ENCODE measurements at regions not wholly inside any gene's neighbourhood (a gene's known extent, or its start where the extent isn't known, plus 50 kb on each side); places are given as distances from the start of the nearest gene placed in this dataset.

DNA sequence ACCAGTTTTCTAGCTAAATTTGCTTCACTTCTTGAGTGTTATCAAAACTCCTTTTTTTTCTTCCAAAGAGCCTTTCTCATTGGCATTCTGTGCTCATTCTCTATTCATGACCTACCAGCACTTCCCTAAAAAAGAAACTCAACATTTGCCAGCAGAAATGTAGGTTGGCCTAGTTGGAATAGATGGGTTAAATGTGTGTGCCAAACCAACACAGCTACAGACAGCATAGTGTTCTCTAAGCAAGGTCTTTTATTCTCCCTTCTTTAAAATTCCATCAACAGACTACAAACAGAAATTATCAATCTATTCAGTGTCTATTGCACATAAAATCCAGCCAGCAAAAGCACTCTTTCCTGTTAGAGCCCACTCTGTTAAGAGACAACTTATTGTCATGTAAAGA is 255.8 kb upstream of the PUM3 start:
- TF ChIP-seq, protein P1, sequence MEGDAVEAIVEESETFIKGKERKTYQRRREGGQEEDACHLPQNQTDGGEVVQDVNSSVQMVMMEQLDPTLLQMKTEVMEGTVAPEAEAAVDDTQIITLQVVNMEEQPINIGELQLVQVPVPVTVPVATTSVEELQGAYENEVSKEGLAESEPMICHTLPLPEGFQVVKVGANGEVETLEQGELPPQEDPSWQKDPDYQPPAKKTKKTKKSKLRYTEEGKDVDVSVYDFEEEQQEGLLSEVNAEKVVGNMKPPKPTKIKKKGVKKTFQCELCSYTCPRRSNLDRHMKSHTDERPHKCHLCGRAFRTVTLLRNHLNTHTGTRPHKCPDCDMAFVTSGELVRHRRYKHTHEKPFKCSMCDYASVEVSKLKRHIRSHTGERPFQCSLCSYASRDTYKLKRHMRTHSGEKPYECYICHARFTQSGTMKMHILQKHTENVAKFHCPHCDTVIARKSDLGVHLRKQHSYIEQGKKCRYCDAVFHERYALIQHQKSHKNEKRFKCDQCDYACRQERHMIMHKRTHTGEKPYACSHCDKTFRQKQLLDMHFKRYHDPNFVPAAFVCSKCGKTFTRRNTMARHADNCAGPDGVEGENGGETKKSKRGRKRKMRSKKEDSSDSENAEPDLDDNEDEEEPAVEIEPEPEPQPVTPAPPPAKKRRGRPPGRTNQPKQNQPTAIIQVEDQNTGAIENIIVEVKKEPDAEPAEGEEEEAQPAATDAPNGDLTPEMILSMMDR (conservative IDR thresholded peaks at IDR 0.05; ENCODE audit: low read length): no peak
- no peak for TF ChIP-seq EZH2phosphoT487 (IDR thresholded peaks at IDR 0.05; ENCODE audit: borderline replicate concordance)

Data from Loucy (cell line).